Memory B cell (primary cell): ENCODE measurements at regions not wholly inside any gene's neighbourhood (a gene's known extent, or its start where the extent isn't known, plus 50 kb on each side); places are given as distances from the start of the nearest gene placed in this dataset.
A peak's percentile ranks its signal among the peaks of the same experiment; 100 is the strongest.
"Not testable (repeated sequence)": the region's sequence is repeated elsewhere in the genome, so short reads cannot be mapped to it uniquely, and the experiment has no call there.

Experiments
- ATAC-seq: fragments of 150-1000 bp; cut with Tn5 transposase; 2 replicates; pipeline ENCODE4 v1.10.0; 2021; ENCODE audit warnings: low read depth, mild to moderate bottlenecking, moderate library complexity
- DNase-seq, 2 donors: peaks; one replicate each; pipeline ENCODE4 v3.0.0; 2022; ENCODE audit warnings: low spot score in 2 of 2
- H3K27ac Mint-ChIP-seq: one replicate; pipeline ENCODE4 v1.8.0; 2022; ENCODE audit warnings: mild to moderate bottlenecking, moderate library complexity, mixed read lengths
- H3K27me3 Mint-ChIP-seq: one replicate; pipeline ENCODE4 v1.8.0; 2022; ENCODE audit warnings: mixed read lengths
- H3K36me3 Mint-ChIP-seq: one replicate; pipeline ENCODE4 v1.8.0; 2022; ENCODE audit warnings: mild to moderate bottlenecking, mixed read lengths
- H3K4me1 Mint-ChIP-seq: one replicate; pipeline ENCODE4 v1.8.0; 2022; ENCODE audit warnings: mixed read lengths
- H3K4me3 Mint-ChIP-seq: one replicate; pipeline ENCODE4 v1.8.0; 2022; ENCODE audit warnings: mild to moderate bottlenecking, moderate library complexity, mixed read lengths
- H3K9me3 Mint-ChIP-seq: one replicate; pipeline ENCODE4 v1.8.0; 2022; ENCODE audit warnings: mixed read lengths

GRCh38 chr14:106592115-106592852 lies 1065.9 kb downstream of the TMEM121 start:
- DNase-seq (peak; percentile 52 to 59), ATAC-seq (peak; percentile 56)
- H3K27me3 Mint-ChIP-seq, H3K9me3 Mint-ChIP-seq, H3K36me3 Mint-ChIP-seq, H3K27ac Mint-ChIP-seq: not testable (repeated sequence)
- H3K4me1 Mint-ChIP-seq, result peaks cover 17% of the 10 kb centered on the region
- peak overlapping the region; percentile 51 for H3K4me3 Mint-ChIP-seq

- no peaks in the 10 kb centered on the region for H3K9me3 Mint-ChIP-seq
- H3K27ac Mint-ChIP-seq, result no peak overlapping the region
- peaks cover 20% of the 10 kb centered on the region for H3K27me3 Mint-ChIP-seq
- no peaks in the 10 kb centered on the region for H3K4me1 Mint-ChIP-seq
- ATAC-seq, result no peak
- no peak for DNase-seq
- no peaks in the 10 kb centered on the region for H3K36me3 Mint-ChIP-seq
- H3K4me3 Mint-ChIP-seq, result no peak overlapping the region
Observed at GRCh38 chr14:106599209-106599608, 1072.8 kb downstream of the TMEM121 start.

- peaks cover 19% of the 10 kb centered on the region for H3K27me3 Mint-ChIP-seq
Observed at GRCh38 chr14:106605548-106606448, 1079.4 kb downstream of the TMEM121 start.

GRCh38 chr14:106606936-106607335 lies 1080.6 kb downstream of the TMEM121 start:
- Mint-ChIP-seq H3K4me1 (peaks cover 5% of the 10 kb centered on the region), H3K9me3 (no peaks in the 10 kb centered on the region), H3K4me3 (no peak overlapping the region), H3K36me3 (no peaks in the 10 kb centered on the region), H3K27me3 (peaks cover 17% of the 10 kb centered on the region), H3K27ac (no peak overlapping the region)
- no peak for ATAC-seq
- DNase-seq, result no peak

More at GRCh38 chr14:106605548-106606448, 1079.4 kb downstream of the TMEM121 start:
- Mint-ChIP-seq H3K9me3 (no peaks in the 10 kb centered on the region), H3K4me3 (no peak overlapping the region), H3K4me1 (peaks cover 5% of the 10 kb centered on the region), H3K27ac (no peak overlapping the region), H3K36me3 (no peaks in the 10 kb centered on the region)
- ATAC-seq (peak; percentile 98), DNase-seq (peak; percentile 85 to 90)

- ATAC-seq, result no peak
- Mint-ChIP-seq H3K27me3 (peaks cover 8% of the 10 kb centered on the region), H3K4me3 (no peak overlapping the region), H3K4me1 (peaks cover 3% of the 10 kb centered on the region), H3K27ac (no peak overlapping the region), H3K9me3 (no peaks in the 10 kb centered on the region), H3K36me3 (no peaks in the 10 kb centered on the region)
- no peak for DNase-seq
Observed at GRCh38 chr14:106610691-106611090, 1084.3 kb downstream of the TMEM121 start.

GRCh38 chr14:106613256-106613655 lies 1086.9 kb downstream of the TMEM121 start:
- H3K4me3 Mint-ChIP-seq, result no peak overlapping the region
- no peaks in the 10 kb centered on the region for H3K9me3 Mint-ChIP-seq
- H3K4me1 Mint-ChIP-seq, result no peaks in the 10 kb centered on the region
- no peaks in the 10 kb centered on the region for H3K36me3 Mint-ChIP-seq
- H3K27ac Mint-ChIP-seq, result no peak overlapping the region
- H3K27me3 Mint-ChIP-seq, result peaks cover 5% of the 10 kb centered on the region
- no peak for DNase-seq
- no peak for ATAC-seq

- H3K9me3 Mint-ChIP-seq, H3K27ac Mint-ChIP-seq, H3K4me1 Mint-ChIP-seq, H3K4me3 Mint-ChIP-seq, H3K36me3 Mint-ChIP-seq: not testable (repeated sequence)
- ATAC-seq (peak; percentile 95), DNase-seq (peak; percentile 86 to 89)
- peaks cover 29% of the 10 kb centered on the region for H3K27me3 Mint-ChIP-seq
Observed at GRCh38 chr14:106618471-106618951, 1092.1 kb downstream of the TMEM121 start.

GRCh38 chr14:106619606-106620005 lies 1093.2 kb downstream of the TMEM121 start:
- Mint-ChIP-seq H3K4me3 (no peak overlapping the region), H3K27me3 (peaks cover 33% of the 10 kb centered on the region), H3K9me3 (no peaks in the 10 kb centered on the region), H3K36me3 (no peaks in the 10 kb centered on the region), H3K27ac (no peak overlapping the region), H3K4me1 (no peaks in the 10 kb centered on the region)
- no peak for DNase-seq
- no peak for ATAC-seq

- no peak for ATAC-seq
- no peaks in the 10 kb centered on the region for H3K4me1 Mint-ChIP-seq
- no peak overlapping the region for H3K27ac Mint-ChIP-seq
- H3K9me3 Mint-ChIP-seq, result no peaks in the 10 kb centered on the region
- H3K36me3 Mint-ChIP-seq, result no peaks in the 10 kb centered on the region
- no peak for DNase-seq
- peaks cover 31% of the 10 kb centered on the region for H3K27me3 Mint-ChIP-seq
- H3K4me3 Mint-ChIP-seq, result no peak overlapping the region
Observed at GRCh38 chr14:106620368-106620767, 1094.0 kb downstream of the TMEM121 start.

GRCh38 chr14:106622200-106622745 lies 1095.9 kb downstream of the TMEM121 start:
- Mint-ChIP-seq H3K36me3 (no peaks in the 10 kb centered on the region), H3K9me3 (no peaks in the 10 kb centered on the region), H3K4me1 (peaks cover 3% of the 10 kb centered on the region), H3K27ac (no peak overlapping the region), H3K27me3 (peaks cover 31% of the 10 kb centered on the region), H3K4me3 (no peak overlapping the region)
- DNase-seq, result no peak
- no peak for ATAC-seq

- Mint-ChIP-seq H3K36me3 (no peaks in the 10 kb centered on the region), H3K4me3 (no peak overlapping the region), H3K4me1 (peaks cover 7% of the 10 kb centered on the region), H3K27ac (no peak overlapping the region), H3K27me3 (peaks cover 24% of the 10 kb centered on the region), H3K9me3 (no peaks in the 10 kb centered on the region)
- no peak for DNase-seq
- ATAC-seq, result no peak
Observed at GRCh38 chr14:106625186-106625585, 1098.8 kb downstream of the TMEM121 start.

- DNase-seq, H3K4me1 Mint-ChIP-seq, H3K4me3 Mint-ChIP-seq, H3K36me3 Mint-ChIP-seq, H3K9me3 Mint-ChIP-seq, H3K27ac Mint-ChIP-seq: not testable (repeated sequence)
- H3K27me3 Mint-ChIP-seq, result peaks cover 18% of the 10 kb centered on the region
- ATAC-seq, result peak; percentile 41
Observed at GRCh38 chr14:106626469-106626868, 1100.1 kb downstream of the TMEM121 start.

- H3K27me3 Mint-ChIP-seq, result peaks cover 18% of the 10 kb centered on the region
- H3K9me3 Mint-ChIP-seq, H3K27ac Mint-ChIP-seq, H3K36me3 Mint-ChIP-seq, H3K4me1 Mint-ChIP-seq: not testable (repeated sequence)
- H3K4me3 Mint-ChIP-seq, result peak overlapping the region; percentile 37
- DNase-seq (peak; percentile 74 to 78), ATAC-seq (peak; percentile 92)
Observed at GRCh38 chr14:106626942-106627588, 1100.7 kb downstream of the TMEM121 start.

GRCh38 chr14:106631879-106632278 lies 1105.5 kb downstream of the TMEM121 start:
- ATAC-seq, result no peak
- Mint-ChIP-seq H3K27me3 (peaks cover 8% of the 10 kb centered on the region), H3K4me1 (peaks cover 5% of the 10 kb centered on the region), H3K9me3 (no peaks in the 10 kb centered on the region), H3K27ac (no peak overlapping the region), H3K36me3 (no peaks in the 10 kb centered on the region), H3K4me3 (no peak overlapping the region)
- no peak for DNase-seq
